ENCODE measurements at regions not wholly inside any gene's neighbourhood (a gene's known extent, or its start where the extent isn't known, plus 50 kb on each side); places are given as distances from the start of the nearest gene placed in this dataset.
"Not testable (repeated sequence)": the region's sequence is repeated elsewhere in the genome, so short reads cannot be mapped to it uniquely, and the experiment has no call there.

DNA sequence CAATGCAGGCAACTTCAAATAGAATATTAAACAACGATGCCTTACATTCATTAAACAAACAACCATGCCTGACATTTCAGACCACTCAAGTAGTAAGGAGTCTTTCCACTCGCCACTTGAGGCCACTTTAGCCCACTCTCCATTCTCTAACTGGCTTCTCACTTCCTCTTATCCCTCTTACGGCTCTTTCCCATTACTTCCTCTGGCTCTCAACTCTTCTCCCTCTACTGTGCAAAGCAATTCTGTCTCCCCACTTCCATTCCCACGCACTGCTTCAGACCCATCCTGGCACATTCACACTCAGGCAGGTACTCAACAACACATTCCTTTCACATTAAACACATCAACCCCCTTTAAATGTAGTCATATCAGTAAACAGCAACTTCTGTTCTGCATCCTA is 229.8 kb upstream of the IPO5 start:
- no peak for DNase-seq (ENCODE audit: low read depth)

GRCh38 chr13:97724450-97724849 is 229.0 kb upstream of the IPO5 start:
- DNase-seq (ENCODE audit: low read depth), result peak; percentile 15

GRCh38 chr13:97726664-97727280 is 226.7 kb upstream of the IPO5 start:
- peak; percentile 70 for DNase-seq (ENCODE audit: low read depth)

GRCh38 chr13:97727991-97728390 is 225.5 kb upstream of the IPO5 start:
- no peak for DNase-seq (ENCODE audit: low read depth)

- DNase-seq (ENCODE audit: low read depth), result no peak
Measured at GRCh38 chr13:97736436-97736835, 217.0 kb upstream of the IPO5 start.

GRCh38 chr13:97742084-97742483 is 211.4 kb upstream of the IPO5 start:
- no peak for DNase-seq (ENCODE audit: low read depth)

DNA sequence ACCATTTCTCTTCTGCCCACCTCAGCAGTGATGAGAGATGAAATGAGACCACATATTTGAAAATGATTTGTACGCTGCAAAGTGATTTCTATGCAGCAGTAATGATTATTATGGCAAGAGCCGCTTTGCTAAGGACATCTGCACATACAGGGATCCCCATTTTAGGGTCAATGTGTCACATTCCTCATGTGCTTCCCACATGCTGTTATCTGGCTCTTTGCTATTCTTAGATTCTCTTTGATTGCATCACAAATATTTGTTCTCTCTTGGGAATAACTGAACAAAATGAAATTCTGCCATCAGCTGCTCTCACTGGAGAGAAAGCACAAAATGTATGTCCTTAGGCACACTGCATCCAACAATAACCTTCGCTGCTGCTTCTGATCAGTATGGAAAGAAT is 209.5 kb upstream of the IPO5 start:
- DNase-seq (ENCODE audit: low read depth), result no peak

DNA sequence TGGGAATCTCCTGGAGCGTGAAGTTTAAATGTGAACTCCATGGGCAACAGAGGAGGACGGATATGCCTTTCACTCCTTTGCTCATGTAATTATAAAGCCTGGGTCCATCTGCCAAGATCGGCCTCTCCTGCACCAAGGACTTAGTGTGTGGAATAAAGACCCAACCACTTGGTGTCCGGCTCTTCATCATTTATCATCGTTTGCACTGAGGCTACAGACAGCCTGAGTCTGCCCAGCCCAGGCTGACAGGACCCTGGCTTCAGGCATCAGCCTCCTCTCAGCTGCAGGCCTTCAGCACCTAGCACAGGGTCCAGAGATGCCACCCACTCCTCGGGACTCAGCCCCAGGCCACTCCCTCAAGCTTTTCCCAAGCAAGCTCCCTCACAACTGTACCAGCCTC is 206.8 kb upstream of the IPO5 start:
- DNase-seq (ENCODE audit: low read depth), result no peak

- DNase-seq (ENCODE audit: low read depth), result peak; percentile 22
Measured at GRCh38 chr13:97749174-97749573, 204.3 kb upstream of the IPO5 start.

DNA sequence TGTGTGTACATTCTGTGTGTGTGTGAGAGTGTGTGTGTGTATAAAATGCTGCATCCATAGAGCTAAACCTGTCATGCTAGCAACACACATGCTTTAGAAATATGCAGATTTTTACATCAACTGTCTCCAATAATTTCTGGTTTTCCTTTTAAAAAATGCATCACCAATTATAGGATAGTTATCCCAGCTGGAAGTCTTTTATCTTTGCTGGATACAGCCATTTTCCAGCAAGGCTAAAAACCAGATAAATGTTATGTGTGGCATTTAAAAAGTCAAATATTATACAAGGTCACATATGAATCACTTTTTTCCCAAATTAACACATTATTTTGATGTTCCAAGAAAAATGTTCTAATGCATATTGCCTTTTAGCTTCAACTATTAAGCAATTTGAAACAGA is 202.0 kb upstream of the IPO5 start:
- DNase-seq (ENCODE audit: low read depth), result no peak

- DNase-seq (ENCODE audit: low read depth), result peak; percentile 9
Measured at GRCh38 chr13:97752961-97753668, 200.4 kb upstream of the IPO5 start.

- no peak for DNase-seq (ENCODE audit: low read depth)
Measured at GRCh38 chr13:97753942-97754670, 199.4 kb upstream of the IPO5 start.

DNA sequence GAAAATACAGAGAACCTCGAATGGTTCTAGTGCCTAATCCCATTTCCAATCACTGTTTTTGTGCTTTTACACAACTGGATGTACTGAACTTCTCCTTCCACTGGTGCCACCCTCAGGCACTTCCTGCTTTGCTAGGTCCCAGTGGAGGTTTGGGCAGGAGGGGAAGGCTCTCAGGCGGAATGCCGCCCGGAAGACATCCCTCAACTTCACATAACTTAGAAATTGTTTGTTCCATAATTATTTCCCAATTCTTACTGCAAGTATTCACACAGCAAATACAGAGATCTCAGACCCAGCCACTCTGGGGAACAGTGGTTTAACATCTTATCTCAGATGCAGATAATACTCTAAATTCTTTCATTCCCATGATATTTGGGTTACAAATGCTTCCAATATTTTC is 195.7 kb upstream of the IPO5 start:
- no peak for DNase-seq (ENCODE audit: low read depth)

GRCh38 chr13:97758317-97758716 is 195.2 kb upstream of the IPO5 start:
- DNase-seq (ENCODE audit: low read depth), result no peak

DNA sequence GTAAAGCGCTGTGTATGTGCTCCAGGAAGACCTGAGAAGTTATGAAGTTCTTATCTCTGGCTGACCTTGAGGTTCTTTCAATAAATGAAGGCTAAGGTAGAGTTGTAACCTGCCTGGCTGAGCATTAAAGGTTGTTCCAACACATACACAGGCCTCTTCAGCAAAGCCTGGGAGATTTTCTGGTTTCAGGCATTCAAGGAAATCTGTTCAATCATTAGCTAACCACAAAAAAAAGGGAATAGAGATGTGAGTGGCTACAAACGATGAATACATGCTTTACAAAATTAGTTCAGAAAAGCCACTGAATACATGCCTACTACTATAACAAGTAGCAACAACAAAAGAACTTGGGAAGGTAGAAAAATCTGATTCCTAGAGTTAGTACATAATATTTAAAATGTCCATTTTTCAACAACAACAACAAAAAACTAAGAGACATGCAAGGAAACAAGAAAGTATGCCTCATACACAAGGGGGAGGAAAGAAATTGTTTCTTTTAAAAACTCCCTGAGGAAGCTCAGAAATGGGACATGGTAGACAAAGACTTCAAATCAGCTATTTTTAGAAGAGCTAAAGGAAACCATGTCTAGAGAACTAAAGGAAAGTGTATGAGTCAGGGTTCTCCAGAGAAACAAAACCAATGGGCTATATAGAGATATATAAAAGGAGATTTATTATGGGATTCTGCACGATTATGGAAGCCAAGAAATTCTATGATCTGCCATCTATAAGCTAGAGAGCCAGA is 191.5 kb upstream of the IPO5 start:
- DNase-seq (ENCODE audit: low read depth), result peak; percentile 62

DNA sequence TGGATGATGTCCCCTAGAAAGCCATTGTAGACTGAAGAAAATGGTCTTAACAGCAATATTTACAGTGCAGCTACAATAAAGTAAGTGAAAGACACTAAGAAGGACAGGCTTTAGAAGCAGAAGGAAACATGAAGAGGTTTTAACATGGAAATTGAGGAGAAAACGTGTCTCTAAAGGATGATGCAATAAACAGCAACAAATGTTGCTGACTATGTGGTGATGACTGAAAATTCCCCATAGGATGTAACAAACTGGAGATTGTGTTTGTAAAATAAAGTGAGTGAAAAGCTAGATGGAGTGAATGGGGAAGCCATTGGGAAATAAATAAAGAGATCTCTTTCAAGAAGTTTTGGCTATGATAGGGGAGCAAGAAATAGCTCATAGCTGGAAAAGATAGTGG is 186.7 kb upstream of the IPO5 start:
- no peak for DNase-seq (ENCODE audit: low read depth)

DNA sequence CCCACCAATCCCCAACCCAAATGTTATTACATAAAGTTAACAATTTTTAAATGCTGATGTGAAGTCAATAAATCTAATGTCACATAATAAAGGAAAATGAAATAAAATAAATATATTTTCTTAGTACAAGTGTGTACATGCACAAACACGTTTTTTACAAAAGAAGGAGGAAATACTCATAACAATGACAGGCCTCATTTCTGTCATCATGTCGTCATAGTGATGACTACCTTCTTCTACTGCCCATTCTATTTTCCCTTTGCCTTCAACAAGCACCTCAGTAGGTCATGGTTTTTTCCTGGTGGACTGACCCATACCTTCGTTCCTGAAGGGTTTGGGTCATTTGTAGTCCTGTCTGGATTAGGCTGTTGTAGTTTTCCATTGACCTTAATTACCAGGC is 185.3 kb upstream of the IPO5 start:
- DNase-seq (ENCODE audit: low read depth), result no peak

DNA sequence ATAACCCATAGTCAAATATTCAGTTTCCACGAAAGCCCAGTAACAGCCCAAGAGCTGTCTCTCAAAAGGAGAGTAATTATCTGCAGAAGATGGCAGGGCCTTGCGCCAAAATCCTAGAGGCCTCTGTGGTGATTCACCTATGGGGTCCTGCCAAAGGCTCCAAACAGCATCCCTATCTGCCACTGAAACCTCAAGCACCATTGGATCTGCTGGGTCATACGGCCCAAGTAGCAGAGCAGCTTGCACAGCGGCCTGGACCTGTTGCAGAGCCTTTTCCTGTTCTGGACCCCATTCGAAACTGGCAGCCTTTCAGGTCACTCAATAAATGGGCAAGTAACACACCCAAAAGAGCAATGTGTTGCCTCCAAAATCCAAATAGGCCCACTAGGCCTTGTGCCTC is 183.2 kb upstream of the IPO5 start:
- DNase-seq (ENCODE audit: low read depth), result not testable (repeated sequence)

DNA sequence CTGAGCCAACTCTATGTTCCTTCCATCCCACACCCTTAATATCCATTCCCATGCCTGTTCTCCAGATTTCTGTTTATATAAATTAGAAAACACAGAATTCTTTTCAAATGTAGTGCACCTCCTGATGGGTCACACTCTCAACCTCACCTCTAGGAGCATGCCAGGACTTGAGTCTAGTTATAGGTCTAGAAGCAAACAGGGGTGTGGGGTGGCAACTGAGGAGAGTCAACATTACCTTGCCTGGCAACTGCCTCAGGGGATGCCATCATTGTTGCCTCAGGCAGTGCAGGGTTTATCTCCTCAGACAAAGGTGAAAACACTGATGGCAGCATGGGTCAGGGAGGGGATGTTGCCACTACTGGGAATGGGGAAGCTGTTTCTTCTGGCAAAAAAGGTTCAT is 181.0 kb upstream of the IPO5 start:
- DNase-seq (ENCODE audit: low read depth), result not testable (repeated sequence)

DNA sequence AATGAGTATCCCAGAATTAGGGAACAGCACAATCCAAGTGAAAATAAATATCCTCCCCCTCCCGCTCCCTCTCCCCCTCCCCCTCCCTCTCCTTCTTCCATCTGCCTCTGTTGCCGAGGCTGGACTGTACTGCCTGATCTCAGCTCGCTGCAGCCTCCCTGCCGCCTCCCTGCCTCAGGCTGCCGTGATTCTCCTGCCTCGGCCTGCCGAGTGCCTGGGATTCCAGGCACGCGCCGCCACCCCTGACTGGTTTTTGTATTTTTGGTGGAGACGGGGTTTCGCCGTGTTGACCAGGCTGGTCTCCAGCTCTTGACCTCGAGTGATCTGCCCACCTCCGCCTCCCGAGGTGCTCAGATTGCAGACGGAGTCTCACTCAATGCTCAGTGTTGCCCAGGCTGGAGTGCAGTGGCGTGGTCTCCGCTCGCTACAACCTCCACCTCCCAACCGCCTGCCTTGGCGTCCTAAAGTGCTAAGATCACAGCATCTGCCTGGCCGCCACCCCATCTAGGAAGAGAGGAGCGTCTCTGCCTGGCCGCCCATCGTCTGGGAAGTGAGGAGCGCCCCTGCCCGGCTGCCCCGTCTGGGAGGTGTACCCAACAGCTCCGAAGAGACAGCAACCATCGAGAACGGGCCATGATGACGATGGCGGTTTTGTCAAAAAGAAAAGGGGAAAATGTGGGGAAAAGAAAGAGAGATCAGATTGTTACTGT is 178.9 kb upstream of the IPO5 start:
- not testable (repeated sequence) for DNase-seq (ENCODE audit: low read depth)

DNA sequence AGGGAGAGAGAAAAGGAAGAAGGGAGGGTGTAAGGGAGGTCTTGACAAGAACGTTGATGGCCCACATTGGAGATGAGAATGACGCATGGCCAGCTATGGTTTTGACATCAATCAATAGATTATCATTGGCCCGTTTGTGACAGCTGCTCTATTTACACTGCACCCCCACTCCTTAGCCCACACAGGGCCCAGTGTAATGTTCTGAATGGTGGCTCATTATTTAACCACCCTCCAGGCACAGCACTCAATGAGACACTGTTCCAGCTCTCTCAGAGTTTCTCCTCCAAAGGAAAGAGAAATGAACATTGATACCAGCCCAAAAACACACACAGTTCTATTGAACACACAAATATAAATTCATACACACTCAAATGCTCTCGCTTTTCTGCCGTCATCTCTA is 173.0 kb upstream of the IPO5 start:
- DNase-seq (ENCODE audit: low read depth), result no peak

DNA sequence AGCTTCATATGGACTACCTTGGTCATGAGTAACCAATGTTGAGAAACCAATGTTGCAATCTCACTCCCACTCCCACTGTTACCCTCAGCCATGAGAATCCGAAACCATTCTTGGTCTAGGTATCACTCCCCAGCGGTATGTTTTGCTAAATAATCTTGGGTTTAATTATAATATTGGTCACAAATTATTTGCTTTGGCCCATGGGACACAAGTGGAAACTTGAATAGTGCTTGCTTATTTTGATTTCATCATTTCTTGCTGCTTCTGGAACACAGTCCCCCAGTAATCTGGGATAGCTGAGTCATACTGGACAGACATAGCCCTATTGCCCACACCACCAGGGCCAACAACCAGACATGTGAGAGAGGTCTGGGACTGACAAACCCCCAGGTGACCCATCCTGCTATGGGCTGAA is 171.6 kb upstream of the IPO5 start:
- DNase-seq (ENCODE audit: low read depth), result no peak

All from renal cortical epithelial cell (primary cell).